HG02973 (cell line): ENCODE measurements at regions not wholly inside any gene's neighbourhood (a gene's known extent, or its start where the extent isn't known, plus 50 kb on each side); places are given as distances from the start of the nearest gene placed in this dataset.

Experiments
- ATAC-seq: cut with Tn5 transposase; IDR thresholded peaks from one replicate; pipeline ENCODE4 v1.9.1; 2021; ENCODE audit warnings: moderate library complexity; ENCODE audit not compliant: unreplicated experiment

DNA sequence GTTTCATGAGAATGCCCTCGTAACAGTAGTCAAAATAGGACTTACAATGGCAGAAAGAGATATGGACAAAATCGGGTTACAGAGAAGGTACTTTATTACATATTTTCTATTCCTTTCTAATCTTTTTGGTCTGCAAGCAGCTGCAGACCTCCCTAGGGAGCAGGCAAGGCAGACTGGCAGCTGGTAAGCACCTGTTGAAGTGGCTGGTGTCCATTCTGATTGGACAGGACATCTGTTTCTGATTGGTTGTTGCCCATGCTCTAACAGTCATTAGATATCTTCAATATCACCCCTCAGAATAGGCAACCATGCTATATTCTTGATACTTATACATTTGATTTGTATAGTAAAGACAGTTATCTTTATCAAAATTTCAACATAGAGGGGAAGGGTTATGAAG, 606.3 kb downstream of the KCNJ2 start:
- ATAC-seq: no peak

DNA sequence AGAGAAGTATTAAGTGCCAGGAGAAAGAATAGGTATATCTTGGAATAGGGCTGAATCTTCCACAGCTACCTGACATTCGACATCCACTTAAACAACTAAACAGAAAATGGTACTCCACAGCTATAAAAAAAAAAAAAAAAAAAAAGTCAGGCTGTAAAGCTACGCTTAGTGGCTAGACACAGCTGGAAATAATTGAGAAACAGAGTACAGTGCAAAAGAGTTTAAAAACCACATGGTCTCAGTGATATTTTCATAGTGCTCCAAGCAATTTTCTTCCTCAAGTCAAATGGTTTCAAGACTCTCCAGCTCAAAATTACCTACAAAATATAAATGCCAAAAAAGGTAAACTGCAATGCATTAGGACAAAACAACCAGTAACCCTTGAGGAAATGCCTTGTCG, 607.1 kb downstream of the KCNJ2 start:
- ATAC-seq: no peak

- ATAC-seq: no peak
These were observed 610.7 kb downstream of the KCNJ2 start for GRCh38 chr17:70780031-70780430.

DNA sequence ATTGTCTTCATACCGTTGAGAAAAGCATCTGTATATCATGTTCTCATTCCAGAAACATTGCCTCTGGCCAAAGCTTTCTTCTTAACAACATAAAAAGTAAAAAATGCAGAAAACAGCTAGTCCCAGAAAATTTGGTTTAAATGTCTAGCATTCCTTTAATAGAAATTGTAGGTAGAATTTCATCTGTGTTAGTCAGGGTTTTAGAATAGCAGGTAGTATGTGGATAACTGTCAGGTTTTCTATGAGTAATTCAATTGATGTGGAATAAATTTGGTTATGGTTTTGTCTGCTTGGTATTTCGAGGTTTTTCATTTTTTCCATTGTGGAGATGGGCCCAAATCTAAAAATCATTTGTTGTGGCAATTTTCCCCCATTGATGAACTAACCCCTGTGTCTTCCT, 616.7 kb downstream of the KCNJ2 start:
- no peak for ATAC-seq

DNA sequence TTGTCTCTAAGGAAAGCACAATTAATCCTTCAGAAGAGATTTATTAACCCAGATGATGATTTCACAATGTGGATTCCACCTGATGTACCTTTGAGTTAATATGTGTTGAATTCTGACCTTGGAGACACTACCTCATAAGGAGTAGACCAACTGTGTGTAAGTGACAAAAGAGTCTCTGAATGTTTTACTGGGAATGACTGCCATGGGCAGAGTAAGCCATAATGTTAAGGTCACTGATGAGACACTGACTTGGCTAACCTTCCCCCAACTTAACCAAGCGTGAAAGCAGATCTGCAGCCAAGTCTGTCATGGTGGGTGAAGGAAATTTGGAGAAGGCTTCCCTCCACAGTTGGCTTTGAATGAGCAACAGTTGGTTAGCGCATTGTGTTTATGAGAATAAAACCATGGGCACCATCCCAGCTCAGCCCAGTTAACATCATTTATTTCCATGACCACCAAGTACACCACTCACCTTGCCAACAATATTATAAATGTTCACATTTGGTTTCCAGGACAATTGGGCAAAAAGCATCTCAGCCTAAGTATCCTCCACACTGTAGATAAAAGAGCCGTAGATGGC, 618.5 kb downstream of the KCNJ2 start:
- no peak for ATAC-seq

DNA sequence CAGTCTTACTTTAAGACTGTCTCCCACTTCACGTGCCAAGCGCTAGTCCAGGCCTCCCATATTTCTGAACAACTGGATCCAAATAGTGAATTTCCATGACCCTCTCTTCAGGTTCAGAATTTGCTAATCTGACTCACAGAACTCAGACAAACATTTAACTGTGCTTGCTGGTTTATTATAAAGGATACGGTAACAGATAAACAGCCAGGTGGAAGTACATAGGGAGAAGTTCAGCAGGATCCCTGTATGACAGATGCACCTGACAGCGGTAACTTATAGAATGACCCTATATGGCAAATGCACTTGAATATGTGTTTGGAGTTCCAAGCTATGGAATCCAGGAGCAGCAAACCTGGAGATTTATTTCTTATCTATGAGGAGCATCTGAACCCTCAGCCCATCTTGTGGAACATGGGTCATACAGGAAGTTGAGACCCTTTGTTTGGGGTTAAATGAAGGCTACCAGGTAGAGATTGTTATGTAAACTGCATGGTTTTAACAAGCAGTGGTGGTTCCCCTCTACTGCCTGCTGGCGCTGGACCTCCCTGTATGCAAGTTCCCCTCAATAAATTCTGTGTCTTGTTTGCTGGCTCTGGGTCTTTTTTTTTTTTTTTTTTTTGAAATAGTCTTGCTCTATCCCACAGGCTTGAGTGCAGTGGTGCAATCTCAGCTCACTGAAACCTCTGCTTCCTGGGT, 622.6 kb downstream of the KCNJ2 start:
- no peak for ATAC-seq

DNA sequence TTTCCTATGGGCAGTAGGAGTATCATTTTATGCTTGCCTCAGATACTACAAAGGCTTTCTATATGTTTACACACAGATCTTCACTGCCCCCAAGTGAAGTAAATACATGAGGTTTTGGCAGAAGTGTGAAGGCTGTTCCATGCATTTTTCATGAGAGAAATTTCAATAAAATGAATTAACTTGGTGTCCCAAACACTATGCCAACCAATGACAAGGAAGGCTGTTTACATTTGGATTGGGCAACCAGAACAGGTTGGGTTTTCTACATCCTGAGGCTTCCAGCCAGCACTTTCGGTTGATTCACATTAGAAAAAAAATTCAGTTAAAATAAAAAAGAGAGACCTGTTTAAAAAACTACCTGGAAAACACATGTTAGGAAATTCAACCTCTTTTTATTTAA, 625.4 kb downstream of the KCNJ2 start:
- ATAC-seq: no peak

GRCh38 chr17:70795620-70796019, 626.3 kb downstream of the KCNJ2 start:
- ATAC-seq: no peak

- ATAC-seq: no peak
These were observed 627.4 kb downstream of the KCNJ2 start for GRCh38 chr17:70796757-70797156.

DNA sequence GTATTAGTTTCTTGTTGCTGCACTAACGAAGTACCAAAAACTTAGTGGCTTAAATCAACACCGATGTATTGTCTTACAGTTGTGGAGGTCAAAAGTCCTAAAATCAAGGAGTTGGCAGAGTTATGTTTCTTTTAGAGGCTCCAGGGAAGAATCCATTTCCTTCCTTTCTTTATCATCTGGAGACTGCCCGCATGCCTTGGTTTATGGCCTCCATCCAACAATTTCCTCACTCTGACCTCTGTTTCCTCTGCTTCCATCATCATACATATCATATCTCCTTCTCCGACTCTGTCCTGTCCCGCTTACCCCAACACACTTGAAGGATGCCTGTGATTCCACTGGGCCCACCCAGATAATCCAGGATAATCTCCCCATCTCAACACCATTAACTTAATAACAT, 627.8 kb downstream of the KCNJ2 start:
- ATAC-seq: no peak

DNA sequence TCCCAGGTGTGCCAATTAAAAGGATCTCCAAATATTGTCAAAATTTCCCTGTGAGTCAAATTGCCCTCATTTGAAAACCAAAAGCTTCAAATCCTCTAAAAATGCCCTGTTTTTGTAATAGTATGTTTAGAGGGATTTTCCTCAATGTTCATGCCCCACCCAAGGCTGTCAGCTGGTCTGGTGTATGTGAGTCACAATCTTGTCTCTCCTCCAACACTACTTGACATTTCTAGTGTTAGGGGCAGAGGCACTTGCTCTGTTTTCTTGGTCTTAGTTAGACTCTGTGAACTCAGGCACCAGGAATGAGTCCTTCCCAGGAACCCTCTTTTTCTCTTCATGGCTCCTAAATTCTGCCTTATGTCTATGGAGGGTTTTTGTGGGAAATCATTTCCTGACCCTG, 634.8 kb downstream of the KCNJ2 start:
- ATAC-seq: no peak

- ATAC-seq: no peak
These were observed 639.3 kb downstream of the KCNJ2 start for GRCh38 chr17:70808596-70808995.

- ATAC-seq: no peak
These were observed 641.3 kb downstream of the KCNJ2 start for GRCh38 chr17:70810609-70811008.

DNA sequence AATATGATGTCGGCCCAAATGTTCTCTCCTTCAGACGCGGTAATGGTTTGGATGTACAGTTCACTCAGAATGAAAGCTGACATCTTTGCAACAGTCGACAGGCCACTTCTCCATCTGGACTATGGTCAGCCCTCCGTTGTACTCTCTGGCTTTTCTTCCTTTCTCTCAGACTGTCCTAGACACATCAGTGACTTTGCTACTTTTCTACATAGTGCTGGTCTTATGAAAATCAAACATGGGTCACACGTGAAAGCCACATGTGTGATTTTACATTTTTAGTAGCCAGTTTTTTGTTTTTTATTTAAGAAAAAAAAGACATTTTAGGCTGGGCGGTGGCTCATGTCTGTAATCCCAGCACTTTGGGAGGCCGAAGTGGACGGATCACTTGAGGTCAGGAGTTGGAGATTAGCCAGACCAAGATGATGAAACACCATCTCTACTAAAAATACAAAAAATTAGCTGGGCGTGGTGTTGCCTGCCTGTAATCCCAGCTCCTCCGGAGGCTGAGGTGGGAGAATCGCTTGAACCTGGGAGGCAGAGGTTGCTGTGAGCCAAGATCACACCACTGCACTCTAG, 644.1 kb downstream of the KCNJ2 start:
- ATAC-seq: no peak

GRCh38 chr17:70819183-70819582, 649.9 kb downstream of the KCNJ2 start:
- no peak for ATAC-seq

DNA sequence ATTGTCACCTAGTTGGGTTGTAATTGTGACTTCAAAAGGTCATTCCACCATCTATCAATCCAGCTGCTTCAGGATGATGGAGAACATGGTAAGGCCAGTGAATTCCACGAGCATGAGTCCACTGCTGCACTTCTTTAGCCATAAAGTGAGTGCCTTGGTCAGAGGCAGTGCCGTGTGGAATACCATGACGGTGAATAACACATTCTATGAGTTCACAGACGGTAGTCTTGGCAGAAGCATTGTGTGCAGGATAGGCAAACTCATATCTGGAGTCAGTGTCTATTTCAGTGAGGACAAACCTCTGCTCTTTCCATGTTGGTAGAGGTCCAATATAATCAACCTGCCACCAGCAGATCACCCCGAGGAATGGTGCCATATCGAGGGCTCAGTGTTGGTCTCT, 650.9 kb downstream of the KCNJ2 start:
- no peak for ATAC-seq

DNA sequence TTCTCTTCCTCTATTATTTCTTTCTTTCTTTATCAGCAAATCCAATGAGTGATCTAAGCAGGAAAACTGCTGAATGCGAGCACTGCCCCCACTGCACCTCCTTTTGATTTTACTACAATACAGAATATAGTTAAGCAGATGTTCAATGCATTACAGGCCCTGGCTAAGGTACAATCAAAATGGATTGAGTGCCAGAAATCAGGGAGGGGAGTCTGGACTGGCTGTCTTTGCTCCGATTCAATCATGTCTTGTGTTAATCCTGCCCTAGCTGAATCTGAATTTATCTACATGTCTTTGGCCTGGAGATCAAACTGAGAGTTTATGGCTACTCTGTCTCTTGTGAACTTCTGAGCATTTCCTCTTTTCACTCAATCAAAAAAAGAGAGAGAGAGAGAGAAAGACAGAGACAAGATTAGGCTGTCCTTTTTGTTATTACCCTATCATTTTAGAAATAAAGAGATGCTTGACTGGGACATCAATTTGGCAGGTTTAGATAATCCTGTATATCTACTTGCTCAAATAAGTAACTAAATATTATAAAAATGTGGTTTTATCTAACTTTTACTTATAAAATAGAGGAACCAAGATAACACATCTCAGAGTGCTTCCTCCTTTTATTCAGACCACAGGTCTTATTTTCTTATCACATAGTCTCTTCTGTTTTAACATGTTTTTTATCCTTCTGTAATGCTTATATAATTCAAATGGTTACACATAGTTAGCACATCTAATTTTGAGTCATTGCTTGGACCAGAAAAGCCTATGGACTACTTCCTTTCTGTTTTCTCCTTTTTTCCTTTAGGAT, 656.2 kb downstream of the KCNJ2 start:
- no peak for ATAC-seq

GRCh38 chr17:70829876-70830275, 660.5 kb downstream of the KCNJ2 start:
- no peak for ATAC-seq

- no peak for ATAC-seq
These were observed 664.7 kb downstream of the KCNJ2 start for GRCh38 chr17:70834039-70834438.

DNA sequence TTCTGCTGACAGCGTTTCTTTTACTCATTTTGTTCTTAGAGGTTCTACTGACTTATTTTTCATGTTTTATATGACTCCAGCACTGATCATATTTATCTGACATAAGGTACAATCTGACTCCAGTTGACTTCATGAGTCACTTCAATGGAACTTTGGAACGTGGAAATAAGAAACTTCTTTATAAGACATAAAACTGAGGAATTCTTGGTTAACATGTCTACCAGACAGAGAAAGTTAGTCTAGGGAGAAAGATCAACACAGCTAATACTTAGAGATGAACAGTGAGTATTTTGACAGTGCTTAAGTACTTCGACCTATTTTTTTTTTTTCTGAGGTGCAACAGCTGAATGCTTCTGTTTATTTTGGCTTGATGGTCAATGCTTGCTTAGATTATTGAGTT, 679.5 kb downstream of the KCNJ2 start:
- ATAC-seq: no peak

GRCh38 chr17:70855401-70856054, 686.2 kb downstream of the KCNJ2 start:
- no peak for ATAC-seq
